CD4-positive, alpha-beta T cell (primary cell): ENCODE measurements at regions not wholly inside any gene's neighbourhood (a gene's known extent, or its start where the extent isn't known, plus 50 kb on each side); places are given as distances from the start of the nearest gene placed in this dataset.

ENCODE experiments used
- ATAC-seq: fragments of 200-7000 bp; cut with Tn5 transposase; one replicate; pipeline ENCODE4 v1.10.0; 2022; ENCODE audit warnings: mild to moderate bottlenecking; ENCODE audit not compliant: poor library complexity
- CTCF ChIA-PET: fragments of 350-600 bp; sonication (Branson Sonifier 250); formaldehyde crosslinking; loops from one replicate; lab custom pipeline; 2021; ENCODE audit warnings: antibody characterized with exemption, inconsistent platforms; lab: Charles Lee
- POLR2A ChIA-PET: fragments of 350-600 bp; sonication (Branson Sonifier 250); formaldehyde crosslinking; loops from one replicate; lab custom pipeline; 2021; ENCODE audit warnings: antibody characterized with exemption, inconsistent platforms; lab: Charles Lee
- DNase-seq, 14 experiments: peaks; one replicate each; pipeline ENCODE4 v3.0.0-alpha.2; 2013 to 2020; ENCODE audit warnings: mixed read lengths in 2 of 14
- H3K27ac ChIP-seq, 2 donors: one replicate each; pipeline versions ENCODE4 v1.5.1 to v1.7.0; 2013; ENCODE audit warnings: low read length in 2 of 2, low read depth in 1 of 2, mild to moderate bottlenecking in 1 of 2
- H3K27me3 ChIP-seq, 2 experiments: 1 replicate in 1 of 2; 2 replicates in 1 of 2; pipeline versions ENCODE4 v1.6.1 to v1.7.0; 2013; ENCODE audit warnings: low read length in 2 of 2, control low read depth in 1 of 2, mild to moderate bottlenecking in 1 of 2, moderate library complexity in 1 of 2; ENCODE audit not compliant: insufficient read depth in 2 of 2, control insufficient read depth in 1 of 2
- H3K36me3 ChIP-seq: one replicate; pipeline ENCODE4 v1.6.1; 2013; ENCODE audit warnings: low read length, control low read depth; ENCODE audit not compliant: insufficient read depth
- H3K4me1 ChIP-seq: one replicate; pipeline ENCODE4 v1.6.1; 2013; ENCODE audit warnings: low read length, control low read depth; ENCODE audit not compliant: insufficient read depth
- H3K4me3 ChIP-seq: one replicate; pipeline ENCODE4 v1.5.1; 2013; ENCODE audit warnings: mild to moderate bottlenecking, low read length, moderate library complexity
- H3K9me3 ChIP-seq, 2 experiments: 1 replicate in 1 of 2; 2 replicates in 1 of 2; pipeline versions ENCODE4 v1.6.1 to v1.7.0; 2013; ENCODE audit warnings: low read length in 2 of 2, mild to moderate bottlenecking in 2 of 2, control low read depth in 1 of 2, moderate library complexity in 1 of 2; ENCODE audit not compliant: control insufficient read depth in 1 of 2, insufficient read depth in 1 of 2
- H3K27ac Mint-ChIP-seq: one replicate; pipeline ENCODE4 v1.8.0; 2020; ENCODE audit warnings: mixed read lengths
- H3K27me3 Mint-ChIP-seq: one replicate; pipeline ENCODE4 v1.8.0; 2021; ENCODE audit warnings: mixed read lengths
- H3K36me3 Mint-ChIP-seq: one replicate; pipeline ENCODE4 v1.8.0; 2021; ENCODE audit warnings: low read depth, mixed read lengths
- H3K4me1 Mint-ChIP-seq: one replicate; pipeline ENCODE4 v1.8.0; 2021; ENCODE audit warnings: low read depth, mixed read lengths
- H3K4me3 Mint-ChIP-seq: one replicate; pipeline ENCODE4 v1.8.0; 2020; ENCODE audit warnings: mild to moderate bottlenecking, mixed read lengths
- H3K9me3 Mint-ChIP-seq: one replicate; pipeline ENCODE4 v1.8.0; 2020; ENCODE audit warnings: mixed read lengths
- CTCF ChIP-seq: fragments of 200-600 bp; IDR thresholded peaks from one replicate; pipeline ENCODE4 v1.8.0; 2022; ENCODE audit warnings: antibody characterized with exemption, mild to moderate bottlenecking
- intact Hi-C, 2 experiments: fragments of 100-400 bp; cut with DNase I in 1 of 2; cut with micrococcal nuclease in 1 of 2; formaldehyde crosslinking; loops; one replicate each; pipeline versions ENCODE4 v1.15.1 to v1.9.0; 2023 to 2025; cut with DNase I, micrococcal nuclease

- no peaks in the 10 kb centered on the region for H3K36me3 Mint-ChIP-seq
- intact Hi-C loops = no loop called here
- Histone ChIP-seq H3K36me3 (no peaks in the 10 kb centered on the region), H3K27me3 (no peaks in the 10 kb centered on the region), H3K9me3 (no peaks in the 10 kb centered on the region), H3K4me3 (no peak overlapping the region), H3K27ac (no peak overlapping the region), H3K4me1 (no peaks in the 10 kb centered on the region)
- H3K9me3 Mint-ChIP-seq = peaks cover 3% of the 10 kb centered on the region
- no peak overlapping the region for H3K27ac Mint-ChIP-seq
- DNase-seq = no peak
- H3K27me3 Mint-ChIP-seq = peaks cover under 1% of the 10 kb centered on the region
- ChIA-PET POLR2A (no interaction called here), CTCF (no interaction called here)
- TF ChIP-seq CTCF = no peak
- no peak for ATAC-seq
- no peaks in the 10 kb centered on the region for H3K4me1 Mint-ChIP-seq
- H3K4me3 Mint-ChIP-seq = no peak overlapping the region
These were observed 127.7 kb downstream of the VEGFA start for GRCh38 chr6:43897571-43898302.

GRCh38 chr6:43896329-43897255 is 126.6 kb downstream of the VEGFA start:
- DNase-seq = no peak
- no peak for TF ChIP-seq CTCF
- peaks cover 3% of the 10 kb centered on the region for H3K9me3 Mint-ChIP-seq
- H3K4me1 Mint-ChIP-seq = no peaks in the 10 kb centered on the region
- Histone ChIP-seq H3K27ac (no peak overlapping the region), H3K4me1 (no peaks in the 10 kb centered on the region), H3K4me3 (no peak overlapping the region), H3K27me3 (no peaks in the 10 kb centered on the region), H3K36me3 (no peaks in the 10 kb centered on the region), H3K9me3 (no peaks in the 10 kb centered on the region)
- ATAC-seq = no peak
- CTCF ChIA-PET = no interaction called here
- peaks cover 7% of the 10 kb centered on the region for H3K27me3 Mint-ChIP-seq
- POLR2A ChIA-PET = no interaction called here
- no peak overlapping the region for H3K4me3 Mint-ChIP-seq
- H3K36me3 Mint-ChIP-seq = no peaks in the 10 kb centered on the region
- no peak overlapping the region for H3K27ac Mint-ChIP-seq
- intact Hi-C loops = no loop called here

- Mint-ChIP-seq H3K27me3 (peaks cover 12% of the 10 kb centered on the region), H3K36me3 (no peaks in the 10 kb centered on the region), H3K4me1 (peaks cover 6% of the 10 kb centered on the region), H3K9me3 (peaks cover 3% of the 10 kb centered on the region), H3K27ac (no peak overlapping the region), H3K4me3 (no peak overlapping the region)
- CTCF ChIA-PET = no interaction called here
- no peak for TF ChIP-seq CTCF
- no peak overlapping the region for H3K27ac ChIP-seq
- POLR2A ChIA-PET = interaction anchor here (0.7 kb wide), 1 partner anchor 9 kb away, joined by 3 read pairs; no protein-coding TSS in a partner anchor
- ATAC-seq = no peak
- H3K4me1 ChIP-seq = peaks cover 3% of the 10 kb centered on the region
- H3K4me3 ChIP-seq = no peak overlapping the region
- H3K36me3 ChIP-seq = no peaks in the 10 kb centered on the region
- H3K9me3 ChIP-seq = no peaks in the 10 kb centered on the region
- no peak for DNase-seq
- intact Hi-C loops = no loop called here
- peaks cover under 1 to 2% of the 10 kb centered on the region in 2 experiments for H3K27me3 ChIP-seq
These were observed 125.8 kb downstream of the VEGFA start for GRCh38 chr6:43895656-43896328.
